Trophoblast cell (in vitro differentiated cells and primary cell): ENCODE measurements at regions not wholly inside any gene's neighbourhood (a gene's known extent, or its start where the extent isn't known, plus 50 kb on each side); places are given as distances from the start of the nearest gene placed in this dataset.

Source experiments
- DNase-seq, 2 donors: peaks; one replicate each; pipeline ENCODE4 v3.0.0-alpha.2; 2016
- H2AFZ ChIP-seq: 2 replicates; pipeline ENCODE4 v1.6.1; 2013; ENCODE audit warnings: low read length, moderate library complexity, mild to moderate bottlenecking; ENCODE audit not compliant: insufficient read depth, poor library complexity
- H2AK5ac ChIP-seq: 2 replicates; pipeline ENCODE4 v1.6.1; 2013; ENCODE audit warnings: mild to moderate bottlenecking, low read length
- H2BK120ac ChIP-seq: 2 replicates; pipeline ENCODE4 v1.6.1; 2013; ENCODE audit warnings: low read length, mild to moderate bottlenecking, moderate library complexity; ENCODE audit not compliant: insufficient read depth, poor library complexity
- H2BK12ac ChIP-seq: 2 replicates; pipeline ENCODE4 v1.6.1; 2013; ENCODE audit warnings: mild to moderate bottlenecking, low read length, moderate library complexity
- H2BK5ac ChIP-seq: 2 replicates; pipeline ENCODE4 v1.6.1; 2013; ENCODE audit warnings: low read length, low read depth, moderate library complexity, mild to moderate bottlenecking; ENCODE audit not compliant: poor library complexity
- H3K14ac ChIP-seq: 2 replicates; pipeline ENCODE4 v1.6.1; 2013; ENCODE audit warnings: mild to moderate bottlenecking, low read length
- H3K18ac ChIP-seq: 2 replicates; pipeline ENCODE4 v1.6.1; 2013; ENCODE audit warnings: mild to moderate bottlenecking, low read length
- H3K23ac ChIP-seq: 2 replicates; pipeline ENCODE4 v1.6.1; 2013; ENCODE audit warnings: low read length
- H3K27ac ChIP-seq: 2 replicates; pipeline ENCODE4 v1.5.1; 2013; ENCODE audit warnings: low read depth, mild to moderate bottlenecking, inconsistent platforms, low read length, moderate library complexity
- H3K27me3 ChIP-seq: 2 replicates; pipeline ENCODE4 v1.6.1; 2013; ENCODE audit warnings: inconsistent platforms, mild to moderate bottlenecking, low read length, moderate library complexity; ENCODE audit not compliant: insufficient read depth
- H3K36me3 ChIP-seq, 2 experiments: 1 replicate in 1 of 2; 2 replicates in 1 of 2; pipeline ENCODE4 v1.6.1; 2013; ENCODE audit warnings: low read length in 2 of 2, mild to moderate bottlenecking in 2 of 2, moderate library complexity in 1 of 2; ENCODE audit not compliant: insufficient read depth in 2 of 2, control insufficient read depth in 1 of 2
- H3K4ac ChIP-seq: 2 replicates; pipeline ENCODE4 v1.6.1; 2013; ENCODE audit warnings: low read depth, mild to moderate bottlenecking, low read length, moderate library complexity
- H3K4me1 ChIP-seq, 2 experiments: 1 replicate in 1 of 2; 2 replicates in 1 of 2; pipeline ENCODE4 v1.6.1; 2013; ENCODE audit warnings: low read length in 2 of 2, mild to moderate bottlenecking in 2 of 2, moderate library complexity in 1 of 2; ENCODE audit not compliant: insufficient read depth in 2 of 2, control insufficient read depth in 1 of 2
- H3K4me2 ChIP-seq: 2 replicates; pipeline ENCODE4 v1.6.1; 2013; ENCODE audit warnings: inconsistent platforms, mild to moderate bottlenecking, low read length, moderate library complexity
- H3K4me3 ChIP-seq: 2 replicates; pipeline ENCODE4 v1.5.1; 2013; ENCODE audit warnings: mild to moderate bottlenecking, low read depth, low read length, inconsistent platforms
- H3K79me1 ChIP-seq: one replicate; pipeline ENCODE4 v1.6.1; 2013; ENCODE audit warnings: low read length
- H3K79me2 ChIP-seq: 2 replicates; pipeline ENCODE4 v1.6.1; 2013; ENCODE audit warnings: low read length, mild to moderate bottlenecking; ENCODE audit not compliant: control insufficient read depth, insufficient read depth, poor library complexity
- H3K9ac ChIP-seq: 2 replicates; pipeline ENCODE4 v1.6.1; 2013; ENCODE audit warnings: mild to moderate bottlenecking, low read length
- H3K9me3 ChIP-seq: 2 replicates; pipeline ENCODE4 v1.6.1; 2013; ENCODE audit warnings: low read depth, mild to moderate bottlenecking, control low read depth, inconsistent platforms, low read length; ENCODE audit not compliant: insufficient read depth
- H4K12ac ChIP-seq: 2 replicates; pipeline ENCODE4 v1.6.1; 2013; ENCODE audit warnings: low read depth, mild to moderate bottlenecking, low read length, moderate library complexity
- H4K8ac ChIP-seq: 2 replicates; pipeline ENCODE4 v1.6.1; 2013; ENCODE audit warnings: low read depth, mild to moderate bottlenecking, low read length, moderate library complexity
- H4K91ac ChIP-seq: one replicate; pipeline ENCODE4 v1.6.1; 2013; ENCODE audit warnings: low read depth, mild to moderate bottlenecking, low read length, moderate library complexity
- WGBS: extraction: QIAGEN DNeasy Blood & Tissue Kit; methylation state at CpG from one replicate; pipeline ENCODE4 v1.1.7; 2013; ENCODE audit warnings: missing lambda C conversion rate; ENCODE audit not compliant: insufficient read length, insufficient coverage; ENCODE audit errors: extremely low coverage; 5-methylcytosine and 5-hydroxymethylcytosine counted together

- Histone ChIP-seq H3K4me3 (no peak overlapping the region), H3K4me2 (no peak overlapping the region), H3K36me3 (no peaks in the 10 kb centered on the region), H4K12ac (no peak overlapping the region), H4K8ac (no peak overlapping the region), H2BK5ac (no peak overlapping the region), H3K18ac (no peak overlapping the region), H3K27me3 (no peaks in the 10 kb centered on the region), H3K9ac (no peak overlapping the region), H2BK120ac (no peak overlapping the region), H3K79me2 (no peaks in the 10 kb centered on the region), H2BK12ac (no peak overlapping the region), H2AFZ (no peak overlapping the region), H3K27ac (no peak overlapping the region), H3K14ac (no peak overlapping the region), H3K4ac (no peak overlapping the region), H3K79me1 (no peaks in the 10 kb centered on the region), H2AK5ac (no peak overlapping the region), H3K4me1 (no peaks in the 10 kb centered on the region), H4K91ac (no peak overlapping the region), H3K9me3 (no peaks in the 10 kb centered on the region), H3K23ac (no peak overlapping the region)
- no peak for DNase-seq
- no CpG with 5 or more reads among the region's 6 CpGs for whole genome bisulfite sequencing
These were observed 768.3 kb upstream of the ATXN7L3B start for GRCh38 chr12:73769337-73769736.

- no peaks in the 10 kb centered on the region for H3K79me1 ChIP-seq
- no peak overlapping the region for H2BK12ac ChIP-seq
- H3K4me3 ChIP-seq = no peak overlapping the region
- no peaks in the 10 kb centered on the region for H3K36me3 ChIP-seq
- no peak overlapping the region for H4K8ac ChIP-seq
- no peak overlapping the region for H3K4ac ChIP-seq
- no peak overlapping the region for H4K91ac ChIP-seq
- H3K4me1 ChIP-seq = no peaks in the 10 kb centered on the region
- no peaks in the 10 kb centered on the region for H3K79me2 ChIP-seq
- H2BK120ac ChIP-seq = no peak overlapping the region
- H2BK5ac ChIP-seq = no peak overlapping the region
- H3K18ac ChIP-seq = no peak overlapping the region
- H3K27me3 ChIP-seq = no peaks in the 10 kb centered on the region
- no peak overlapping the region for H3K9ac ChIP-seq
- no peak overlapping the region for H2AFZ ChIP-seq
- no peak for DNase-seq
- peaks cover 4% of the 10 kb centered on the region for H3K9me3 ChIP-seq
- H3K23ac ChIP-seq = no peak overlapping the region
- H2AK5ac ChIP-seq = no peak overlapping the region
- no peak overlapping the region for H4K12ac ChIP-seq
- H3K14ac ChIP-seq = no peak overlapping the region
- no peak overlapping the region for H3K27ac ChIP-seq
- H3K4me2 ChIP-seq = no peak overlapping the region
These were observed 739.1 kb upstream of the ATXN7L3B start for GRCh38 chr12:73798523-73798922.

- Histone ChIP-seq H3K27ac (no peak overlapping the region), H3K18ac (no peak overlapping the region), H4K8ac (no peak overlapping the region), H2BK120ac (no peak overlapping the region), H2AK5ac (no peak overlapping the region), H3K9me3 (no peaks in the 10 kb centered on the region), H3K36me3 (no peaks in the 10 kb centered on the region), H3K14ac (no peak overlapping the region), H3K27me3 (no peaks in the 10 kb centered on the region), H2BK12ac (no peak overlapping the region), H3K4me3 (no peak overlapping the region), H3K4me2 (no peak overlapping the region), H3K23ac (no peak overlapping the region), H3K79me2 (no peaks in the 10 kb centered on the region), H3K4ac (no peak overlapping the region), H4K12ac (no peak overlapping the region), H4K91ac (no peak overlapping the region), H3K79me1 (no peaks in the 10 kb centered on the region), H3K9ac (no peak overlapping the region), H3K4me1 (no peaks in the 10 kb centered on the region), H2AFZ (no peak overlapping the region), H2BK5ac (no peak overlapping the region)
- WGBS = no CpG with 5 or more reads among the region's 4 CpGs
- DNase-seq = no peak
These were observed 722.5 kb upstream of the ATXN7L3B start for GRCh38 chr12:73815072-73815645.

- H3K4me2 ChIP-seq = no peak overlapping the region
- H3K4me1 ChIP-seq = no peaks in the 10 kb centered on the region
- H3K23ac ChIP-seq = no peak overlapping the region
- DNase-seq = no peak
- H3K79me2 ChIP-seq = no peaks in the 10 kb centered on the region
- no peak overlapping the region for H3K27ac ChIP-seq
- H2BK5ac ChIP-seq = no peak overlapping the region
- no peak overlapping the region for H3K18ac ChIP-seq
- H3K27me3 ChIP-seq = no peaks in the 10 kb centered on the region
- no peak overlapping the region for H3K14ac ChIP-seq
- H2AFZ ChIP-seq = no peak overlapping the region
- no peak overlapping the region for H4K91ac ChIP-seq
- no CpG with 5 or more reads among the region's 2 CpGs for WGBS
- no peak overlapping the region for H4K12ac ChIP-seq
- no peak overlapping the region for H3K4ac ChIP-seq
- H3K79me1 ChIP-seq = no peaks in the 10 kb centered on the region
- no peak overlapping the region for H3K9ac ChIP-seq
- H3K9me3 ChIP-seq = peaks cover 5% of the 10 kb centered on the region
- no peak overlapping the region for H2BK120ac ChIP-seq
- H3K36me3 ChIP-seq = no peaks in the 10 kb centered on the region
- H2BK12ac ChIP-seq = no peak overlapping the region
- no peak overlapping the region for H2AK5ac ChIP-seq
- H3K4me3 ChIP-seq = no peak overlapping the region
- no peak overlapping the region for H4K8ac ChIP-seq
These were observed 720.5 kb upstream of the ATXN7L3B start for GRCh38 chr12:73817161-73817560.
